UCSD-AML1 (cell line): ENCODE measurements at regions not wholly inside any gene's neighbourhood (a gene's known extent, or its start where the extent isn't known, plus 50 kb on each side); places are given as distances from the start of the nearest gene placed in this dataset.

Source experiments
- DNase-seq: peaks from one replicate; lab custom pipeline; 2025; ENCODE audit not compliant: unreplicated experiment; lab: John Stamatoyannopoulos, UW

DNA sequence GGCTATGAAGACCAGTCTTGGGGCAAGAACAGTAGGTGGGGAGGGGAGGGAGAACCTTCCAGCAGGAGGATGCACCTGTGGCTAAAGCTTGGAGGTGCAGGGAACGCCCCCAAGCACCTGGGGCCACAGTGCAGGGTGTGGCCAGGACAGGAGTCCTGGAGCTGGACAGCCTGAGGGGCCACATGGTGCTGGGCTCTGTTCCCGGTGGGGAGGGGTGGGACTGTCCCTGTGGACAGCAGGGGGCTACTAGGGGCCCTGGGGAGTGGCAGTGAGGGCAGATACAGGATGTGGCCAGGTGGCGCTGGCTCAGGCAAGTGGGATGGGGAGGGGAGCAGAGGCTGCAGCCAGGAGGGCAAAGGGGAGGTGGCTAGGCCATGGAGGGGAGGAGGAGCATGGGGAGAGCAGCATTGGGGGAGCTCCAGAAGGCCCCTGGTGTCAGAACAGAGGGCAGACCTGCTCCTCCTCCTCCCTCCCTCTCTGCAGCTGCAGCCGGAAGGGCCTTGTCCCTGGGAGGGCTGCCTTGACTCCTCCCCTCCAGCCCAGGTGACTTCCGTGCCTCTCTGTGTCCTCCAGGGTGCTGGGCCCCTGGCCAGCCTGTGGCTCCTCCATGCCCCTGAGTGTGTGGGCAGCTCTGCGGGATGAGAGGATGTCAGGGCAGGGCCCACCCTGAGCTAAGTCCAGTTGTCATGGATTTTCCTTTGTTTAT is 68.4 kb upstream of the DLK1 start:
- no peak for DNase-seq

DNA sequence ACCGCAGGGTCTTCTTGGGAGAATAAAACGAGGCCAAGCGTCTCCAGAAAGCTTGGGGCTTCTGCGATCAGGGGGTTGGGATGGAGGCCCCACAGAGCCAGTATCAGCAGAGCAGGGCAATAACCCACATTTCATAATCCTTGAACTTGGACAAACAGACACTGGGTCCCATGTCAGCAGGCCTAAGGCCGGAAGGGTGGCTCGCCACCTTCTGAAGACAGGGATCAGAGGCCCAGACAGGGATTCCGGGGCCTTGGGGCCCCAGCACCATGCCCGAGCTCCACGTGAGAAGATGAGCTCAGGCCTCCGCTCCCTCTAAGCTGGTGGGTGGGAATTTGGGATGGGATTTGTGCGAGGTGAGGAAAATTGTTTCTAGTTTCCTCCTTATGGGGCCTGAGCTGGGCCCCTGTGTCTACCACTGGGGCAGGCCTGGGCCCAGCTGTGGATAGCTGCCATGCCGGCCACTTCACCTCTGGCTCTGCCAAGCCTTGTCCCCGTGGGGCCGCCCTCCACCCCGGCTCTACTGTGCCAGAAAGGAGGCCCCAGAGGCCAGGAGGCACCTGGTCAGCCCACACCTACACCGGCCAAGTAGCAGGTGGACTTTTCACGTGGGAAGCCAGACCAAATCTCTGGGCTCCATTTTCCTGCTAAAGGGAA is 67.2 kb upstream of the DLK1 start:
- DNase-seq, result no peak

- no peak for DNase-seq
Observed at GRCh38 chr14:100660498-100660881, 66.2 kb upstream of the DLK1 start.

DNA sequence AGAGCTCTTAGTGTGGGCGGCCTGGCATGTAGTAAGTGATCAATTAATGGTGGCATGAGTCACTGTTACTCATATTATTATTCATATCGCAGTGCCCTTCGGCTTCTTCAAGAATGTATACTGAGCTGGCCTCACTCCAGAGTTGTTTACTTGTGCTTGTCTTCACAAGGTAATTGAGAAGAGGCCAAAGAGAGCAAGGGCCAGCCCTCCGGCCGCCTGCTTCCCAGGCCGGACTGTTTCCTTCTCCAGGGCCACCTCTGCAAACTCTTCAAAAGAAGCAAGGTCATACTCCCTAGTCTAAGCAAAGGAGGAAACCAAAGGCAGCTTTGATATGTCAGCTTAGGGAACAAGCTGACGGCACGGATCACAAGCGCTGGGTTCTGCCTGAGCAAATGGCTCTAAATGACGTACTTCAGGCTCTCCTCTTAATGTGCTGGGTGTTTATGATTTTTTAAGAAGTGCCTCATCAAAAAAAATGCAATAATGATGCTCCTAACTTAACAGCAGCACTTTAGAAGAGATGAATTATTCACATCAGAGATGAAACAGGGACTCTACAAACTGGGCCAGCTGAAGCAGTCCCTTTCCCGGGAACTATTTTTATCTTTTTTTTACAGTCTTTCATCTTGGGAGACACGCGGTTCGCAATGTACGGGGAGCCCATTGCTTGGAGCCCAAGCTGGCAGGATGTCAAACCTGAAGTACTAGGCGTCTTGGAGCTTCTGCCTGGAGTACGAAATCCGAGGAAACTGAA is 65.6 kb upstream of the DLK1 start:
- no peak for DNase-seq

DNA sequence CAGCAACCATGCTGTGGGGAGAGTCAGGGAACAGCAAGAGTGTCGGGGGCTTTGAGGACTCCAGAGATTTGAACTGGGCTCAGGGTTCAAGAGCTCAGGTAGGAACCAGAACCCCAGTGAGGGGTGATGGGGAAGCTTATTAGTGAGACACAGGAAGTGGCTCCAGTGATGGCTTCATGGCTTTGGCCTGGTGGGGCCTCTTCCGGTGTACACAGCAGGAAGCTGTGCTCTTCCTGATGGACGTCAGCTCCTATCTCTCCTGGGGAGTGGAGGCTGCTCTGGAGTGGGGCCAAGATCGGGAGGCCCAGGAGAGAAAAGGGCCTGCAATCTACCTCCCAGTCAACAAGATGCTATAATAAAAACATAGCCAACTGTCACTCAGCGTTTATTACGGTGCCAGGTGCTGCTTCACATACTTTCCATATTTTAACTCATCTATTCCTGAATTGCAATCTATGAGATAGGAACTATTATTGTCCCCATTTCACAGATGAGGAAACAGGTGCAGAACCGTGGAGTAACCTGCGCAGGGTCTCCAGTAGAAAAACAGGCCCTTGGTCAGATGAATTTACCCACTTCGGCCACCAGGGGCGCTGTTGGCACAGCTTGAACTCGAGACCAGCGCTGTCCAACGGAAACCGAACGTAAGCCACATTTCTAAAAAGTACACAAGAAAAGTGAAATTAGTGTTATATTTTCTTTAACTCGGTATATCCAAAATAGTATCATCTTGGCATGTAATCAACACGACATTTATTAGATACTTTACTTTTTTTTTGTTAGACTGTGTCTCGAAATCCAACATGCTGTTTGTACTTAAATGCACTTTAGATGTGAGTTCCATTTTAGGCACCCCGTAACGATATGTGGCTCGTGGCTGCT is 63.6 kb upstream of the DLK1 start:
- DNase-seq, result peak; percentile 80

DNA sequence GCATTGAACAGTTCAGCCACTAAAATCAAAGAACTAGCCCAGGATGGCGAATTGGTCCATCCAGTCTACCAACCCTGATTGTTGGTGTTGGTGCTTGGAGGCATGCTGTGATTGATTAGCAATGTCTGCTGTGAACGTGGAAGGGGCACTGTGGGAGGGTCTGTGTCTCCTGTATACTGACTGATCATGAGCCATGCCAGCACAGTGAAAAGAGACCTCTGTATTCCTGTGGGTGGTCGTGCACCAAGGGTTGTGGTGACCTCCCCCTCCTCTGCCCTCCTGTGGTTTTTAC is 63.0 kb upstream of the DLK1 start:
- no peak for DNase-seq

DNA sequence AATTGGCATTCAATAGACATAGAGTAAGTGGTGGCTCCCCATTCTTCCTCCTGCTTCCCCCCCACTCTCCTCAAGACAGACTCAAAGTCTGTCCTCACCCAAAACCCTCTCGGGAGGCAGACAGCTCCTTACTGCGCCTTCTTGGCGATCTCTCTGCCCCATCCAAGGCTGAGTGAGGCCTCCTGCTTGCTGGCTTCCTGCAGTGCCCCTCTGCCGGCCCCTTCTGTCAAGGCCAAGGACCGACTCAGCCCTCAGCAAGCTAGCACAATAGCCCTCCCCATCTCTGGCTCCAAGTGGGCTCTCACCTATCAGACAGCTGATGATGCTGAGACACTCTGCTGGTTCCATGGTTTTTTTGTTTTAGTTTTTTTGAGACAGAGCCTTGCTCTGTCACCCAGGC is 62.5 kb upstream of the DLK1 start:
- no peak for DNase-seq

DNA sequence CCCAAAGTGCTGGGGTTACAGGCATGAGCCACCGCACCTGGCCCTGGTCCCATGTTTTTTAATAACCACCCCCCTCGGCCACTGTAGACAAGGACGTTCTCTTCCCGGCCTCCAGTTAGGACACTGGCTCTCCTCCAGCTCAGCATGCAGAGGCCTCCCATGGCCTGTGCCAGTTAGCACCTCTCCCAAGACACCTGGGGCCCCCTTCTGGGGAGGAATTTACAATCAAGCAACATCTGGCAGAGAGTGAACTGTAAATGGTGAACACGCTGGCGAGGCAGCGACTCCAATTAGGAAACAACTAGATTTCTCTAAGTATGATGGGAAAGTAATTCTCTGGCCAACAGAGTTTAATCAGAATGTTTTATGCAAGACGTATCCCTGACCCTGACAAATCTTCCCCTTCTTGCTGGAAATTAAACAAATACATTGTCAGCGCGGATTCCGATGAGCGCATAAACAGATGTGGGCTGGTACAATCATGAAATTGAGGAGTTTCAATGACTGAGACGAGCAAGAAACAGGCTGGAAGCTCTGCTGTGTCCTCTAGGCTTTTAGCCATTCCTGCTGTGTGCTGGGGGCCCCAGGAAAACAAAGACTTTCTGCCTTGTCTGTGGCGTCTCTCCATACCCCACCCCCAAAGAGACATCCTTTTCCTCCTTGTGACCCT is 61.7 kb upstream of the DLK1 start:
- DNase-seq, result no peak

- no peak for DNase-seq
Observed at GRCh38 chr14:100665511-100666032, 61.1 kb upstream of the DLK1 start.

- no peak for DNase-seq
Observed at GRCh38 chr14:100666403-100666802, 60.3 kb upstream of the DLK1 start.

- no peak for DNase-seq
Observed at GRCh38 chr14:100666851-100667250, 59.8 kb upstream of the DLK1 start.

DNA sequence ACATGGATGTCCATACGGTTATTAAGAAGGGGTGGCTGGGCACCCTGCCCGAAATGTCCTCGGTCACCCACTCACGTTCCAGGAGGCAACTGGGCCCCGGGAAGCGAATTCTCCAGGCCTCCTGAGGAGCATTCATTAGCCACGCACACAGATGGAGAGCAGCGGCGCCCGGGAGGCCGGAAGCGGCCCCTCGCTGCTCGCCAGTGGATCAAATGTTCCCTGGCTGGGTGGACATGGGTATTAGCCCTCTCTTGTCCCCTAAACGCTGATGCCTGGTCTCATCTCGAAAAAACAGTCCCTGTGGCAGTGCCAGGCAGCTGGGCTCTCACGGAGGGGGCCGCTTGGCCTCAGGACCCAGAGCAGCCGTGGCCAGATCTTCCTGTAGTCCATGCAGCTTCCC is 59.0 kb upstream of the DLK1 start:
- no peak for DNase-seq

DNA sequence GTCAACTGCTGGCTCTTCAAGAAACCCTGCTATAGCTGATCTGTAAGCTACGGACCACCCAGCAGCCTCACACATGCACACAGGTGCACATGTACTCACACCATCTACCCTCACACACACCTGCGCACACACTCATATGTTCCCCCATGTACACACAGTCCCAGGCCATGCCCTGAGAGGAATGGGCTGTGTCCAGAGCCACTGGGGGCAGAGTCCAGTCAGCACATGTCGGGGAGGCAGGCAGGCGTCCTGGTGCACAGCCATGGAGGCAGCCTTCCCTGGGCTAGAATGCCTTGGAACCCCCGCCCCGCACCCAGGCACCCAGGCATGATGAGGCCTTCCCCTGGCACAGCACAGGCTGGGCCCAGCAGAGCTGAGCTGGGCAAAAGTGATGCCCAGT is 58.3 kb upstream of the DLK1 start:
- no peak for DNase-seq

DNA sequence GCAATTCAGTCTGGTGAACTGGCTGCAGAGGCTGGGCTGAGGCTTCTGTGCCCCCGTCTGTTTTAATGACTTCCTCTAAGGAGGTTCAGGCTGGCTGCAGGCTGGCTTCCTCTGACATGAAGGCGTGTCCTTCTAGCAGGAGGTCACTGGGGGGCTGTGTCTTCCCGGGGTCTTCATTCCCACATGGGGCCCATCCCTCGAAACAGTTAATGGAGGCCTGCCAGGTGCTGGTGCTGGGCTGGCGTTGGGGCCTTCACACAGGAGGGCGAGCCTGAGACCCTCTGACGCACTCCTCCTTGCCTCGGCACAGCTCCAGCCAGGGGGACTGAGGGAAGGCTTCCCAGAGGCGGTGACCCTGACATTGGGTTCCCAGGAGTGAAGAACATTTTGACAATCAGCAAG is 57.7 kb upstream of the DLK1 start:
- DNase-seq, result peak; percentile 63

DNA sequence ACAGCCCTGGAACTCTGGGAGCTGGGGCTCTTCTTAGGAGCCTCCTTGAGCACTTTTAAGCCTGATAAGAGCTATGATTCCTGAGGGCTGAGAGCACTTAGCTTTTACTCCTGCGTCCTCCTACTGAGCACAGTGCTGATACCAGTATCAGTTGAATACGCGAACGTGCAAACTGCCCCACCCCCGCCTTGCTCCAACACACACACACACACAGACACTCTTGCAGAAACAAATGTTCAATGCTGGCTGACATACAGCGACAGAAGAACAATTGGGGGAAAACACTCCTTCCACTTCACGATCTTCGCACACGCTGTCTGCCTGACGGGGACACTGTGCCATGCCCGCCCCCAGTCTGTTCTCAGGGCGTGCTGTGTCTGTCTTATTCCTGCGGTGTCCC is 57.2 kb upstream of the DLK1 start:
- DNase-seq, result no peak

DNA sequence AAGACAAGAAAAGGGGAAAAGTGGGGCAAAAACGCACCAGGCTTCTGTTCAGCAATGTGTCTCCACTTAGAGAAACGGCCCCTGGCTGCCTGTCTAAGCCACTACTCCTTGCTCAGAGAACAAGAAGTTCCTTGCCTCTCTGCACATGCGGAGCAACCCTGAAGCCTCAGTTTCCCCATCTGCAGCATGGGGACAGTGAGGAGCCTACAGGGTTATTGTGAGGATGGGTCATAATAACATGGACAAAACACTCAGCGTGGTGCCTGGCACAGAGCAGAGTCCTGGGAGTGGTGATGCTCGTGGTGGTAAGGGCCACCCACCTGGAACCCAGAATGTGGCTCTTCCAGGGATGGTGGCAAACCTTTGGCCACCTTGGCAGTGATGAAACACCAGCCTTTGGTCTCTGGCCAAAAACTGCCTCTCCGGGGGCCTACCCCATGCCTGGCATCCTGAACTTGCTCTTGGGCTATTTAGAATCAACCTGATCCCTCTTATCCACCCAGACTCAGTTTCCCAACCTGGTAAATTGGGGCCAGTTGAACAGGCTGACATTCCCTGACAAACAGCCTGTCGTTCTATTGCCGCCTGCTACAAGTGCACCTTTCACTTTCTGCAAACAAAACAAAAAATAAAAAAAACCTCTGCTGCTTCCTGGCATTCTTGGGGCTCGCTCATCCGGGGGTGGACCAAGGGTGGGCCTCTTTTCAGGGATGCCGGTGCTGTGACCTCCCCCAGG is 56.5 kb upstream of the DLK1 start:
- no peak for DNase-seq

DNA sequence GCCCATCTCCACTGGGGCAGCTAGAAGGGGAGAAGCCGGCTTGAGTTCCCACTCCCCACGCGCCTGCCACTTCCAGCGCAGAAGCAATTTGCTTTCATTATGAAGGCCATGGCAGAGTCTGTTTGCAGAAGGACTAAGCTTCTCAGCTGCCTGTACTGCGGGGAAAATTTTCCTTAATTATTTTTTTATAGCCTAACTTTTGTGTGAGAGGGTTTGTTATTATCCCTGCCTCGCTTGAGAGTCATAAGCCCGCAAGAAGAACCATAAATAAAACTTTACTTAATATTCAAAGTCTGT is 56.0 kb upstream of the DLK1 start:
- no peak for DNase-seq

GRCh38 chr14:100671386-100671901 is 55.2 kb upstream of the DLK1 start:
- DNase-seq, result no peak

DNA sequence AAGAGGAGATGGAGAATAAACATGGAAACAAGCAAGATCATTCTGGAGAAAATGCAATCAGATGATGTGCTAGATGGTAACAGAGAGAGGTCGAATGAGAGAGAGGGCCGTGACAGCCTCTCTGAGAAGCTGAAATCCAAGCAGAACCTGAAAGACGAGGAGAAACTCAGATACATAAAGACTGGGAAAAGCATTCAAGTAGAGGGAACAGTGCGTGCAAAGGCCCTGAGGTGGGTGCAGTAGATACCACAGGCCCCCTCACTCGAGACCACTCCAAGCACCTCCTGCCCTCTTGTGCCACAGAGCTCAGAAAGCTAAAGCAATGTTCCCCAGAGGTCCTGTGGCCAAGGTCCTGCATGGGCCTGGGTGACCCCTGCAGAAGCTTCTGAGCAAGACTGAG is 54.8 kb upstream of the DLK1 start:
- DNase-seq, result no peak
